GM12878 (cell line): ENCODE measurements at regions not wholly inside any gene's neighbourhood (a gene's known extent, or its start where the extent isn't known, plus 50 kb on each side); places are given as distances from the start of the nearest gene placed in this dataset.

ENCODE experiments used
- IRF4 ChIP-seq: IDR thresholded peaks from 2 replicates; pipeline ENCODE4 v1.6.1; 2011; ENCODE audit warnings: low read depth, low read length
- MEF2A ChIP-seq: IDR thresholded peaks from 2 replicates; pipeline ENCODE4 v1.6.1; 2011; ENCODE audit warnings: low read depth, mild to moderate bottlenecking, low read length, moderate library complexity; ENCODE audit not compliant: insufficient read depth
- NR2F1 ChIP-seq: fragments of 450-650 bp; conservative IDR thresholded peaks from 2 replicates; pipeline ENCODE4 v1.6.1; 2017; ENCODE audit warnings: mild to moderate bottlenecking
- POU2F2 ChIP-seq: IDR thresholded peaks from 3 replicates; pipeline ENCODE4 v1.6.1; 2011; ENCODE audit warnings: low read depth, mild to moderate bottlenecking, low read length, borderline replicate concordance
- RB1 ChIP-seq: fragments of 450-650 bp; formaldehyde crosslinking; IDR thresholded peaks from 2 replicates; pipeline ENCODE4 v1.6.1; 2017; ENCODE audit warnings: mild to moderate bottlenecking, borderline replicate concordance
- SRF ChIP-seq, 2 experiments: IDR thresholded peaks; 2 replicates each; pipeline ENCODE4 v1.6.1; 2011; ENCODE audit warnings: low read depth in 2 of 2, low read length in 2 of 2, mild to moderate bottlenecking in 1 of 2, moderate library complexity in 1 of 2
- TCF3 ChIP-seq: IDR thresholded peaks from 2 replicates; pipeline ENCODE4 v1.6.1; 2012; ENCODE audit warnings: low read depth, mild to moderate bottlenecking, low read length, borderline replicate concordance; ENCODE audit not compliant: insufficient read depth
- TF ChIP-seq, protein P1 (sequence below): IDR thresholded peaks from 2 replicates; pipeline ENCODE4 v1.6.1; 2012; ENCODE audit warnings: low read depth, low read length, improper control_type of control experiment
- TF ChIP-seq, protein P2 (sequence below): fragments of 450-650 bp; IDR thresholded peaks from 2 replicates; pipeline ENCODE4 v1.6.1; 2017; ENCODE audit warnings: antibody characterized with exemption, mild to moderate bottlenecking, moderate library complexity
- TF ChIP-seq, protein P3 (sequence below): IDR thresholded peaks from 2 replicates; pipeline ENCODE4 v1.6.1; 2012; ENCODE audit warnings: mild to moderate bottlenecking, low read depth, low read length
- TF ChIP-seq, protein P4 (sequence below): fragments of 450-650 bp; IDR thresholded peaks from 2 replicates; pipeline ENCODE4 v1.6.1; 2017; ENCODE audit warnings: mild to moderate bottlenecking, low read depth, inconsistent platforms; ENCODE audit not compliant: poor library complexity, severe bottlenecking
- TF ChIP-seq, protein P5 (sequence below): fragments of 450-650 bp; IDR thresholded peaks from 2 replicates; pipeline ENCODE4 v1.6.1; 2016; ENCODE audit warnings: mild to moderate bottlenecking
- TF ChIP-seq, protein P6 (sequence below): IDR thresholded peaks from 2 replicates; pipeline ENCODE4 v1.6.1; 2012; ENCODE audit warnings: low read length, inconsistent platforms
- TF ChIP-seq, protein P7 (sequence below): fragments of 150-350 bp; IDR thresholded peaks from 2 replicates; pipeline ENCODE4 v1.6.1; 2014; ENCODE audit warnings: mild to moderate bottlenecking, low read depth, low read length

DNA sequence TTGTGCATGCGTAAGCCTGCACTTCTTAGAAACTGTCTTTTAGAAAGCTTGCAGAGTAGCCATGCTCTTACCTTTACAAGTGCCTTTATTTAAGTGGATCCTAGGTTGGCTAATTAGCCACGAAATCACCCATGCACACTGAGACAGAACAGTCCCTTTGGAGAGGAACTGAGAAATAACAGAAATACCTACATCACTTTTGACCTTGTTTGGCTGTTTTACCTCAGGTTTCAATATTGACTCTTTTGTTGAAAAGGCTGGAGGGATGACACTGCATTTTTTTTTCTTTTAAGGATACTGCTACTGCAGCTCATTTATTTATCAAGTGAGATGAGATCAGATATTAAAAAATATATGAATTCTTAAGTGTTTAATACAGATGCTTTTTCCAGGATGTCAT, 155.6 kb upstream of the GOLIM4 start (continued):
- TF ChIP-seq, protein P1, sequence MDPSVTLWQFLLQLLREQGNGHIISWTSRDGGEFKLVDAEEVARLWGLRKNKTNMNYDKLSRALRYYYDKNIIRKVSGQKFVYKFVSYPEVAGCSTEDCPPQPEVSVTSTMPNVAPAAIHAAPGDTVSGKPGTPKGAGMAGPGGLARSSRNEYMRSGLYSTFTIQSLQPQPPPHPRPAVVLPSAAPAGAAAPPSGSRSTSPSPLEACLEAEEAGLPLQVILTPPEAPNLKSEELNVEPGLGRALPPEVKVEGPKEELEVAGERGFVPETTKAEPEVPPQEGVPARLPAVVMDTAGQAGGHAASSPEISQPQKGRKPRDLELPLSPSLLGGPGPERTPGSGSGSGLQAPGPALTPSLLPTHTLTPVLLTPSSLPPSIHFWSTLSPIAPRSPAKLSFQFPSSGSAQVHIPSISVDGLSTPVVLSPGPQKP, result no peak
- peak; percentile 69; the same call in 1 of the 3 replicates for TF ChIP-seq POU2F2
- no peak for TF ChIP-seq TCF3
- no peak for TF ChIP-seq RB1
- peak; percentile 84 for TF ChIP-seq NR2F1
- TF ChIP-seq, protein P2, sequence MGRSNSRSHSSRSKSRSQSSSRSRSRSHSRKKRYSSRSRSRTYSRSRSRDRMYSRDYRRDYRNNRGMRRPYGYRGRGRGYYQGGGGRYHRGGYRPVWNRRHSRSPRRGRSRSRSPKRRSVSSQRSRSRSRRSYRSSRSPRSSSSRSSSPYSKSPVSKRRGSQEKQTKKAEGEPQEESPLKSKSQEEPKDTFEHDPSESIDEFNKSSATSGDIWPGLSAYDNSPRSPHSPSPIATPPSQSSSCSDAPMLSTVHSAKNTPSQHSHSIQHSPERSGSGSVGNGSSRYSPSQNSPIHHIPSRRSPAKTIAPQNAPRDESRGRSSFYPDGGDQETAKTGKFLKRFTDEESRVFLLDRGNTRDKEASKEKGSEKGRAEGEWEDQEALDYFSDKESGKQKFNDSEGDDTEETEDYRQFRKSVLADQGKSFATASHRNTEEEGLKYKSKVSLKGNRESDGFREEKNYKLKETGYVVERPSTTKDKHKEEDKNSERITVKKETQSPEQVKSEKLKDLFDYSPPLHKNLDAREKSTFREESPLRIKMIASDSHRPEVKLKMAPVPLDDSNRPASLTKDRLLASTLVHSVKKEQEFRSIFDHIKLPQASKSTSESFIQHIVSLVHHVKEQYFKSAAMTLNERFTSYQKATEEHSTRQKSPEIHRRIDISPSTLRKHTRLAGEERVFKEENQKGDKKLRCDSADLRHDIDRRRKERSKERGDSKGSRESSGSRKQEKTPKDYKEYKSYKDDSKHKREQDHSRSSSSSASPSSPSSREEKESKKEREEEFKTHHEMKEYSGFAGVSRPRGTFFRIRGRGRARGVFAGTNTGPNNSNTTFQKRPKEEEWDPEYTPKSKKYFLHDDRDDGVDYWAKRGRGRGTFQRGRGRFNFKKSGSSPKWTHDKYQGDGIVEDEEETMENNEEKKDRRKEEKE, result no peak
- TF ChIP-seq, protein P3, sequence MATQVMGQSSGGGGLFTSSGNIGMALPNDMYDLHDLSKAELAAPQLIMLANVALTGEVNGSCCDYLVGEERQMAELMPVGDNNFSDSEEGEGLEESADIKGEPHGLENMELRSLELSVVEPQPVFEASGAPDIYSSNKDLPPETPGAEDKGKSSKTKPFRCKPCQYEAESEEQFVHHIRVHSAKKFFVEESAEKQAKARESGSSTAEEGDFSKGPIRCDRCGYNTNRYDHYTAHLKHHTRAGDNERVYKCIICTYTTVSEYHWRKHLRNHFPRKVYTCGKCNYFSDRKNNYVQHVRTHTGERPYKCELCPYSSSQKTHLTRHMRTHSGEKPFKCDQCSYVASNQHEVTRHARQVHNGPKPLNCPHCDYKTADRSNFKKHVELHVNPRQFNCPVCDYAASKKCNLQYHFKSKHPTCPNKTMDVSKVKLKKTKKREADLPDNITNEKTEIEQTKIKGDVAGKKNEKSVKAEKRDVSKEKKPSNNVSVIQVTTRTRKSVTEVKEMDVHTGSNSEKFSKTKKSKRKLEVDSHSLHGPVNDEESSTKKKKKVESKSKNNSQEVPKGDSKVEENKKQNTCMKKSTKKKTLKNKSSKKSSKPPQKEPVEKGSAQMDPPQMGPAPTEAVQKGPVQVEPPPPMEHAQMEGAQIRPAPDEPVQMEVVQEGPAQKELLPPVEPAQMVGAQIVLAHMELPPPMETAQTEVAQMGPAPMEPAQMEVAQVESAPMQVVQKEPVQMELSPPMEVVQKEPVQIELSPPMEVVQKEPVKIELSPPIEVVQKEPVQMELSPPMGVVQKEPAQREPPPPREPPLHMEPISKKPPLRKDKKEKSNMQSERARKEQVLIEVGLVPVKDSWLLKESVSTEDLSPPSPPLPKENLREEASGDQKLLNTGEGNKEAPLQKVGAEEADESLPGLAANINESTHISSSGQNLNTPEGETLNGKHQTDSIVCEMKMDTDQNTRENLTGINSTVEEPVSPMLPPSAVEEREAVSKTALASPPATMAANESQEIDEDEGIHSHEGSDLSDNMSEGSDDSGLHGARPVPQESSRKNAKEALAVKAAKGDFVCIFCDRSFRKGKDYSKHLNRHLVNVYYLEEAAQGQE, result no peak
- TF ChIP-seq, protein P4, sequence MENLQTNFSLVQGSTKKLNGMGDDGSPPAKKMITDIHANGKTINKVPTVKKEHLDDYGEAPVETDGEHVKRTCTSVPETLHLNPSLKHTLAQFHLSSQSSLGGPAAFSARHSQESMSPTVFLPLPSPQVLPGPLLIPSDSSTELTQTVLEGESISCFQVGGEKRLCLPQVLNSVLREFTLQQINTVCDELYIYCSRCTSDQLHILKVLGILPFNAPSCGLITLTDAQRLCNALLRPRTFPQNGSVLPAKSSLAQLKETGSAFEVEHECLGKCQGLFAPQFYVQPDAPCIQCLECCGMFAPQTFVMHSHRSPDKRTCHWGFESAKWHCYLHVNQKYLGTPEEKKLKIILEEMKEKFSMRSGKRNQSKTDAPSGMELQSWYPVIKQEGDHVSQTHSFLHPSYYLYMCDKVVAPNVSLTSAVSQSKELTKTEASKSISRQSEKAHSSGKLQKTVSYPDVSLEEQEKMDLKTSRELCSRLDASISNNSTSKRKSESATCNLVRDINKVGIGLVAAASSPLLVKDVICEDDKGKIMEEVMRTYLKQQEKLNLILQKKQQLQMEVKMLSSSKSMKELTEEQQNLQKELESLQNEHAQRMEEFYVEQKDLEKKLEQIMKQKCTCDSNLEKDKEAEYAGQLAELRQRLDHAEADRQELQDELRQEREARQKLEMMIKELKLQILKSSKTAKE, result peak; percentile 41
- TF ChIP-seq IRF4, result peak; percentile 87
- TF ChIP-seq, protein P5, sequence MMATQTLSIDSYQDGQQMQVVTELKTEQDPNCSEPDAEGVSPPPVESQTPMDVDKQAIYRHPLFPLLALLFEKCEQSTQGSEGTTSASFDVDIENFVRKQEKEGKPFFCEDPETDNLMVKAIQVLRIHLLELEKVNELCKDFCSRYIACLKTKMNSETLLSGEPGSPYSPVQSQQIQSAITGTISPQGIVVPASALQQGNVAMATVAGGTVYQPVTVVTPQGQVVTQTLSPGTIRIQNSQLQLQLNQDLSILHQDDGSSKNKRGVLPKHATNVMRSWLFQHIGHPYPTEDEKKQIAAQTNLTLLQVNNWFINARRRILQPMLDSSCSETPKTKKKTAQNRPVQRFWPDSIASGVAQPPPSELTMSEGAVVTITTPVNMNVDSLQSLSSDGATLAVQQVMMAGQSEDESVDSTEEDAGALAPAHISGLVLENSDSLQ, result no peak
- TF ChIP-seq, protein P6, sequence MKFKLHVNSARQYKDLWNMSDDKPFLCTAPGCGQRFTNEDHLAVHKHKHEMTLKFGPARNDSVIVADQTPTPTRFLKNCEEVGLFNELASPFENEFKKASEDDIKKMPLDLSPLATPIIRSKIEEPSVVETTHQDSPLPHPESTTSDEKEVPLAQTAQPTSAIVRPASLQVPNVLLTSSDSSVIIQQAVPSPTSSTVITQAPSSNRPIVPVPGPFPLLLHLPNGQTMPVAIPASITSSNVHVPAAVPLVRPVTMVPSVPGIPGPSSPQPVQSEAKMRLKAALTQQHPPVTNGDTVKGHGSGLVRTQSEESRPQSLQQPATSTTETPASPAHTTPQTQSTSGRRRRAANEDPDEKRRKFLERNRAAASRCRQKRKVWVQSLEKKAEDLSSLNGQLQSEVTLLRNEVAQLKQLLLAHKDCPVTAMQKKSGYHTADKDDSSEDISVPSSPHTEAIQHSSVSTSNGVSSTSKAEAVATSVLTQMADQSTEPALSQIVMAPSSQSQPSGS, result peak; percentile 67
- TF ChIP-seq, protein P7, sequence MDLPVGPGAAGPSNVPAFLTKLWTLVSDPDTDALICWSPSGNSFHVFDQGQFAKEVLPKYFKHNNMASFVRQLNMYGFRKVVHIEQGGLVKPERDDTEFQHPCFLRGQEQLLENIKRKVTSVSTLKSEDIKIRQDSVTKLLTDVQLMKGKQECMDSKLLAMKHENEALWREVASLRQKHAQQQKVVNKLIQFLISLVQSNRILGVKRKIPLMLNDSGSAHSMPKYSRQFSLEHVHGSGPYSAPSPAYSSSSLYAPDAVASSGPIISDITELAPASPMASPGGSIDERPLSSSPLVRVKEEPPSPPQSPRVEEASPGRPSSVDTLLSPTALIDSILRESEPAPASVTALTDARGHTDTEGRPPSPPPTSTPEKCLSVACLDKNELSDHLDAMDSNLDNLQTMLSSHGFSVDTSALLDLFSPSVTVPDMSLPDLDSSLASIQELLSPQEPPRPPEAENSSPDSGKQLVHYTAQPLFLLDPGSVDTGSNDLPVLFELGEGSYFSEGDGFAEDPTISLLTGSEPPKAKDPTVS, result no peak
- peak; percentile 64; the same call in 1 of the 2 replicates for TF ChIP-seq MEF2A
- TF ChIP-seq SRF (IDR thresholded peaks at IDR 0.05; ENCODE audit: low read depth in 2 of 2, low read length in 2 of 2), result peak; percentile 29 to 87; a peak in 3 of 4 replicates
